HCT116 (cell line): ENCODE measurements at regions not wholly inside any gene's neighbourhood (a gene's known extent, or its start where the extent isn't known, plus 50 kb on each side); places are given as distances from the start of the nearest gene placed in this dataset.

Source experiments
- ATAC-seq: fragments of 200-7000 bp; cut with Tn5 transposase; 2 replicates; pipeline ENCODE4 v1.9.1; 2020; ENCODE audit warnings: mild to moderate bottlenecking, moderate library complexity
- BruUV-seq: library from RNA; stranded (reverse); fragments of 400-500 nt; replicated peaks from 2 replicates; lab custom pipeline; 2021; lab: Mats Ljungman, UMichigan
- CTCF ChIA-PET: fragments of 300-600 bp; sonication (Branson Sonifier 250); formaldehyde crosslinking; loops from one replicate; lab custom pipeline; 2021; ENCODE audit warnings: antibody characterized with exemption; lab: Charles Lee
- POLR2A ChIA-PET: fragments of 300-600, 350-600 bp; sonication (Branson Sonifier 250); formaldehyde crosslinking; loops from one replicate; lab custom pipeline; 2021; ENCODE audit warnings: antibody characterized with exemption; lab: Charles Lee
- RAD21 ChIA-PET, 2 experiments: fragments of 300-600 bp; sonication (Branson Sonifier 250); formaldehyde crosslinking; loops; one replicate each; lab custom pipeline; 2023; ENCODE audit warnings: low total read pairs in 2 of 2; ENCODE audit not compliant: uncharacterized antibody in 2 of 2, unreplicated experiment in 2 of 2, low non-redundant PET in 1 of 2; lab: Charles Lee
- DNase-seq: peaks from one replicate; pipeline ENCODE4 v3.0.0-alpha.2; 2010; ENCODE audit warnings: low read depth, low spot score
- H2AFZ ChIP-seq: fragments of 200-600 bp; shearing (Covaris generic), sonication (generic); 2 replicates; pipeline ENCODE4 v1.6.1; 2017; ENCODE audit warnings: low read depth, mixed run types, mixed read lengths, antibody characterized with exemption, low read length; ENCODE audit not compliant: poor library complexity, severe bottlenecking
- H3K27ac ChIP-seq: 2 replicates; pipeline ENCODE4 v1.5.1; 2012; ENCODE audit warnings: low read depth, low read length
- H3K27me3 ChIP-seq: fragments of 200-600 bp; sonication (generic); 2 replicates; pipeline ENCODE4 v1.6.1; 2016; ENCODE audit warnings: mixed run types, low read length, mixed read lengths; ENCODE audit not compliant: insufficient read depth
- H3K36me3 ChIP-seq, 2 experiments: fragments of 200-500 bp in 1 of 2; fragments of 200-600 bp in 1 of 2; sonication (Bioruptor generic) in 1 of 2; sonication (generic) in 1 of 2; 2 replicates each; pipeline versions ENCODE4 v1.5.1 to v1.6.1; 2014 to 2016; ENCODE audit warnings: low read length in 2 of 2, inconsistent platforms in 1 of 2, mixed read lengths in 1 of 2, mixed run types in 1 of 2; ENCODE audit not compliant: insufficient read depth in 2 of 2, control insufficient read depth in 1 of 2
- H3K4me1 ChIP-seq, 2 experiments: fragments of 200-600 bp in 1 of 2; sonication (generic) in 1 of 2; 2 replicates each; pipeline versions ENCODE4 v1.5.1 to v1.6.1; 2012 to 2017; ENCODE audit warnings: low read length in 2 of 2, inconsistent platforms in 1 of 2, mild to moderate bottlenecking in 1 of 2, mixed read lengths in 1 of 2, mixed run types in 1 of 2, moderate library complexity in 1 of 2; ENCODE audit not compliant: insufficient read depth in 2 of 2, control insufficient read depth in 1 of 2
- H3K4me2 ChIP-seq: fragments of 200-600 bp; sonication (generic); 2 replicates; pipeline ENCODE4 v1.6.1; 2017; ENCODE audit warnings: mixed run types, low read length, mixed read lengths
- H3K4me3 ChIP-seq, 2 experiments: fragments of 200-600 bp in 1 of 2; sonication (generic) in 1 of 2; replicated peaks in 1 of 2; 2 replicates each; pipeline ENCODE4 v1.5.1; 2011 to 2016; ENCODE audit warnings: low read length in 2 of 2, control low read depth in 1 of 2, low read depth in 1 of 2, mild to moderate bottlenecking in 1 of 2, mixed read lengths in 1 of 2, mixed run types in 1 of 2
- H3K79me2 ChIP-seq: fragments of 200-600 bp; sonication (generic); 2 replicates; pipeline ENCODE4 v1.6.1; 2017; ENCODE audit warnings: mild to moderate bottlenecking, mixed run types, low read length, moderate library complexity, mixed read lengths; ENCODE audit not compliant: insufficient read depth
- H3K9ac ChIP-seq: fragments of 200-600 bp; sonication (generic); 2 replicates; pipeline ENCODE4 v1.6.1; 2016; ENCODE audit warnings: low read length, mixed read lengths
- H3K9me2 ChIP-seq: fragments of 200-600 bp; sonication (generic), shearing (Covaris generic); 2 replicates; pipeline ENCODE4 v1.6.1; 2017; ENCODE audit warnings: mixed run types, mild to moderate bottlenecking, moderate library complexity; ENCODE audit not compliant: insufficient read depth
- H3K9me3 ChIP-seq, 2 experiments: fragments of 200-500 bp in 1 of 2; fragments of 200-600 bp in 1 of 2; sonication (Bioruptor generic) in 1 of 2; sonication (generic) in 1 of 2; 2 replicates each; pipeline ENCODE4 v1.6.1; 2014 to 2017; ENCODE audit warnings: low read length in 2 of 2, mixed read lengths in 2 of 2, inconsistent platforms in 1 of 2, low read depth in 1 of 2, mild to moderate bottlenecking in 1 of 2, mixed run types in 1 of 2, moderate library complexity in 1 of 2; ENCODE audit not compliant: control insufficient read depth in 1 of 2, insufficient read depth in 1 of 2
- H4K20me1 ChIP-seq: fragments of 200-600 bp; sonication (generic), shearing (Covaris generic); 2 replicates; pipeline ENCODE4 v1.6.1; 2017; ENCODE audit warnings: mixed run types, mild to moderate bottlenecking, moderate library complexity; ENCODE audit not compliant: insufficient read depth
- CEBPB ChIP-seq: IDR thresholded peaks from 2 replicates; pipeline ENCODE4 v1.6.1; 2012; ENCODE audit warnings: low read depth
- EGR1 ChIP-seq: IDR thresholded peaks from 2 replicates; pipeline ENCODE4 v1.6.1; 2012; ENCODE audit warnings: low read depth
- ELF1 ChIP-seq: IDR thresholded peaks from 2 replicates; pipeline ENCODE4 v1.6.1; 2012; ENCODE audit warnings: low read depth, borderline replicate concordance
- EZH2 ChIP-seq: fragments of 200-600 bp; sonication (generic); IDR thresholded peaks from 2 replicates; pipeline ENCODE4 v1.6.1; 2017; ENCODE audit warnings: antibody characterized with exemption, mixed run types
- EZH2phosphoT487 ChIP-seq: fragments of 200-600 bp; IDR thresholded peaks from 2 replicates; pipeline ENCODE4 v1.6.1; 2018; ENCODE audit warnings: antibody characterized with exemption, borderline replicate concordance
- FOSL1 ChIP-seq: IDR thresholded peaks from 2 replicates; pipeline ENCODE4 v1.6.1; 2012; ENCODE audit warnings: low read depth
- JUND ChIP-seq: IDR thresholded peaks from 2 replicates; pipeline ENCODE4 v1.6.1; 2012
- RAD21 ChIP-seq: IDR thresholded peaks from 2 replicates; pipeline ENCODE4 v1.6.1; 2012; ENCODE audit warnings: low read depth, mild to moderate bottlenecking
- YY1 ChIP-seq: IDR thresholded peaks from 2 replicates; pipeline ENCODE4 v1.6.1; 2011; ENCODE audit warnings: low read length, low read depth, moderate library complexity, mild to moderate bottlenecking; ENCODE audit not compliant: insufficient replicate concordance; ENCODE audit errors: extremely low read depth
- intact Hi-C: fragments of 100-400 bp; cut with micrococcal nuclease; formaldehyde crosslinking; loops from 2 replicates; pipeline ENCODE4 v1.10.0; 2022
- TF ChIP-seq, protein P1 (sequence below): IDR thresholded peaks from 2 replicates; pipeline ENCODE4 v1.6.1; 2012
- TF ChIP-seq, protein P2 (sequence below): IDR thresholded peaks from 2 replicates; pipeline ENCODE4 v1.6.1; 2012; ENCODE audit warnings: low read depth
- TF ChIP-seq, protein P3 (sequence below): IDR thresholded peaks from 2 replicates; pipeline ENCODE4 v1.6.1; 2012
- TF ChIP-seq, protein P4 (sequence below): IDR thresholded peaks from 2 replicates; pipeline ENCODE4 v1.6.1; 2011; ENCODE audit warnings: mild to moderate bottlenecking, low read length, moderate library complexity; ENCODE audit not compliant: insufficient replicate concordance; ENCODE audit errors: extremely low read depth

DNA sequence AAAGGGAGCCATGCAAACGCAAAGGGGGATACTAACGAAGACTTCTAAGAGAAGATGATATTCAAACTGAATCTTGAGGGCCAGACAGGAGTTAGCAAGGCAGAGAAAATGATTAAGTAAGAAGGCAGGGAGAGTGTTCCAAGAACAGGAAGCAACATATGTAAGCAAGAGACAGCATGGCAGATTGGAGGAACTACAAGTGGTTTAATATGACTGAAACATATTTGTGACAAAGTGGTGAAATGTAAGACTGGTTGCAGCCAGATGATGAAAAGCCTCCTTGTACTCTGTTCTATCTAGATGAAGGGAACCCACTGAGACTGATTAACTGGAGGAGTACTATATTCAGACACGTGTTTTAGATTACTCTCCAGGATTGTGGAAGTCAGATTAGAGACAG, 116.6 kb upstream of the DIAPH2 start:
- intact Hi-C loops = no loop called here
- Histone ChIP-seq H3K4me1 (no peaks in the 10 kb centered on the region), H3K36me3 (no peaks in the 10 kb centered on the region), H4K20me1 (no peaks in the 10 kb centered on the region), H3K4me2 (no peak overlapping the region), H3K9me3 (no peaks in the 10 kb centered on the region), H3K9me2 (no peaks in the 10 kb centered on the region), H3K9ac (no peak overlapping the region), H3K79me2 (no peaks in the 10 kb centered on the region), H3K4me3 (no peak overlapping the region), H3K27ac (no peak overlapping the region), H3K27me3 (no peaks in the 10 kb centered on the region), H2AFZ (no peak overlapping the region)
- TF ChIP-seq, protein P1, sequence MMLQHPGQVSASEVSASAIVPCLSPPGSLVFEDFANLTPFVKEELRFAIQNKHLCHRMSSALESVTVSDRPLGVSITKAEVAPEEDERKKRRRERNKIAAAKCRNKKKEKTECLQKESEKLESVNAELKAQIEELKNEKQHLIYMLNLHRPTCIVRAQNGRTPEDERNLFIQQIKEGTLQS = no peak
- TF ChIP-seq RAD21 = no peak
- CTCF ChIA-PET = no interaction called here
- RAD21 ChIA-PET = no interaction called here
- no peak for ATAC-seq
- BruUV-seq = no TSS peak
- POLR2A ChIA-PET = no interaction called here
- DNase-seq = no peak

DNA sequence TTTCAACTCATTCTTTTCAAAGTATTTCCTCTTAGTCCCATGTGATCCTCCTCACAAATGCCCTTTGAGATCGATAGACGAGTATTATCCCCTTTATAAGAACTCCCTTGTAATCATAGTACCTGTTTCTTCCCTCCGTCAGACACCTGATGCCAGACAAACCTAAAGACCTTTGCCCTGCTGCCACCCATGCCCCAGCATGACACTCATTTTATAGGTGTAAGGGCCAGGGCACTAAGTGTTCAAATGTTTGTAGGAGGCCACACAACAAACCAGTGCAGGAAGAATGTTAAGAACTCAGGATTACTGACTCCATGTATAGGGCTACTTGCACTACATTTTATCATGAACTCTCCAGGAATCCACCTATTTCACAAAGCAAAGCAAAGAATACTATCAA, 115.6 kb upstream of the DIAPH2 start:
- no peak for DNase-seq
- Histone ChIP-seq H3K9me3 (no peaks in the 10 kb centered on the region), H3K4me1 (no peaks in the 10 kb centered on the region), H3K27me3 (no peaks in the 10 kb centered on the region), H3K79me2 (no peaks in the 10 kb centered on the region), H2AFZ (no peak overlapping the region), H4K20me1 (no peaks in the 10 kb centered on the region), H3K9ac (no peak overlapping the region), H3K36me3 (no peaks in the 10 kb centered on the region), H3K4me3 (no peak overlapping the region), H3K27ac (no peak overlapping the region), H3K4me2 (no peak overlapping the region), H3K9me2 (no peaks in the 10 kb centered on the region)
- ATAC-seq = no peak
- intact Hi-C loops = no loop called here
- ChIA-PET POLR2A (no interaction called here), RAD21 (no interaction called here), CTCF (no interaction called here)
- BruUV-seq = no TSS peak
- TF ChIP-seq, protein P2, sequence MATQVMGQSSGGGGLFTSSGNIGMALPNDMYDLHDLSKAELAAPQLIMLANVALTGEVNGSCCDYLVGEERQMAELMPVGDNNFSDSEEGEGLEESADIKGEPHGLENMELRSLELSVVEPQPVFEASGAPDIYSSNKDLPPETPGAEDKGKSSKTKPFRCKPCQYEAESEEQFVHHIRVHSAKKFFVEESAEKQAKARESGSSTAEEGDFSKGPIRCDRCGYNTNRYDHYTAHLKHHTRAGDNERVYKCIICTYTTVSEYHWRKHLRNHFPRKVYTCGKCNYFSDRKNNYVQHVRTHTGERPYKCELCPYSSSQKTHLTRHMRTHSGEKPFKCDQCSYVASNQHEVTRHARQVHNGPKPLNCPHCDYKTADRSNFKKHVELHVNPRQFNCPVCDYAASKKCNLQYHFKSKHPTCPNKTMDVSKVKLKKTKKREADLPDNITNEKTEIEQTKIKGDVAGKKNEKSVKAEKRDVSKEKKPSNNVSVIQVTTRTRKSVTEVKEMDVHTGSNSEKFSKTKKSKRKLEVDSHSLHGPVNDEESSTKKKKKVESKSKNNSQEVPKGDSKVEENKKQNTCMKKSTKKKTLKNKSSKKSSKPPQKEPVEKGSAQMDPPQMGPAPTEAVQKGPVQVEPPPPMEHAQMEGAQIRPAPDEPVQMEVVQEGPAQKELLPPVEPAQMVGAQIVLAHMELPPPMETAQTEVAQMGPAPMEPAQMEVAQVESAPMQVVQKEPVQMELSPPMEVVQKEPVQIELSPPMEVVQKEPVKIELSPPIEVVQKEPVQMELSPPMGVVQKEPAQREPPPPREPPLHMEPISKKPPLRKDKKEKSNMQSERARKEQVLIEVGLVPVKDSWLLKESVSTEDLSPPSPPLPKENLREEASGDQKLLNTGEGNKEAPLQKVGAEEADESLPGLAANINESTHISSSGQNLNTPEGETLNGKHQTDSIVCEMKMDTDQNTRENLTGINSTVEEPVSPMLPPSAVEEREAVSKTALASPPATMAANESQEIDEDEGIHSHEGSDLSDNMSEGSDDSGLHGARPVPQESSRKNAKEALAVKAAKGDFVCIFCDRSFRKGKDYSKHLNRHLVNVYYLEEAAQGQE = no peak
- TF ChIP-seq ELF1 (no peak), EZH2phosphoT487 (no peak), EGR1 (no peak), YY1 (no peak), CEBPB (no peak), RAD21 (no peak), FOSL1 (no peak), EZH2 (no peak), JUND (no peak)
- TF ChIP-seq, protein P3, sequence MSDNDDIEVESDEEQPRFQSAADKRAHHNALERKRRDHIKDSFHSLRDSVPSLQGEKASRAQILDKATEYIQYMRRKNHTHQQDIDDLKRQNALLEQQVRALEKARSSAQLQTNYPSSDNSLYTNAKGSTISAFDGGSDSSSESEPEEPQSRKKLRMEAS = no peak
- TF ChIP-seq, protein P4, sequence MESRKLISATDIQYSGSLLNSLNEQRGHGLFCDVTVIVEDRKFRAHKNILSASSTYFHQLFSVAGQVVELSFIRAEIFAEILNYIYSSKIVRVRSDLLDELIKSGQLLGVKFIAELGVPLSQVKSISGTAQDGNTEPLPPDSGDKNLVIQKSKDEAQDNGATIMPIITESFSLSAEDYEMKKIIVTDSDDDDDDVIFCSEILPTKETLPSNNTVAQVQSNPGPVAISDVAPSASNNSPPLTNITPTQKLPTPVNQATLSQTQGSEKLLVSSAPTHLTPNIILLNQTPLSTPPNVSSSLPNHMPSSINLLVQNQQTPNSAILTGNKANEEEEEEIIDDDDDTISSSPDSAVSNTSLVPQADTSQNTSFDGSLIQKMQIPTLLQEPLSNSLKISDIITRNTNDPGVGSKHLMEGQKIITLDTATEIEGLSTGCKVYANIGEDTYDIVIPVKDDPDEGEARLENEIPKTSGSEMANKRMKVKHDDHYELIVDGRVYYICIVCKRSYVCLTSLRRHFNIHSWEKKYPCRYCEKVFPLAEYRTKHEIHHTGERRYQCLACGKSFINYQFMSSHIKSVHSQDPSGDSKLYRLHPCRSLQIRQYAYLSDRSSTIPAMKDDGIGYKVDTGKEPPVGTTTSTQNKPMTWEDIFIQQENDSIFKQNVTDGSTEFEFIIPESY = no peak
